H1 (cell line): ENCODE measurements at regions not wholly inside any gene's neighbourhood (a gene's known extent, or its start where the extent isn't known, plus 50 kb on each side); places are given as distances from the start of the nearest gene placed in this dataset.

ENCODE experiments used
- CTCF ChIA-PET: fragments of 300-600 bp; sonication (Branson Sonifier 250); formaldehyde crosslinking; loops from one replicate; lab custom pipeline; 2021; ENCODE audit not compliant: partially characterized antibody; lab: Charles Lee
- POLR2A ChIA-PET: fragments of 300-600 bp; sonication (Branson Sonifier 250); formaldehyde crosslinking; loops from one replicate; lab custom pipeline; 2021; ENCODE audit warnings: inconsistent platforms; ENCODE audit not compliant: partially characterized antibody; lab: Charles Lee
- DNase-seq, 2 experiments: peaks; one replicate each; pipeline versions ENCODE4 v3.0.0 to v3.0.0-alpha.2; 2010 to 2022; ENCODE audit warnings: low spot score in 2 of 2, low read depth in 1 of 2, mixed read lengths in 1 of 2
- FAIRE-seq: peaks from 2 replicates; lab custom pipeline; 2011; peaks lifted over from hg19 to GRCh38; lab: Jason Lieb, UNC
- H2AFZ ChIP-seq: 2 replicates; pipeline ENCODE4 v1.8.1; 2012; ENCODE audit warnings: low read length, inconsistent platforms
- H2AK5ac ChIP-seq: 2 replicates; pipeline ENCODE4 v1.6.1; 2013; ENCODE audit warnings: low read depth, low read length
- H2BK120ac ChIP-seq: replicated peaks from 2 replicates; pipeline ENCODE3; 2013; ENCODE audit warnings: low read depth, low read length, inconsistent platforms
- H2BK12ac ChIP-seq: 2 replicates; pipeline ENCODE4 v1.6.1; 2013; ENCODE audit warnings: low read depth, low read length
- H2BK15ac ChIP-seq: 2 replicates; pipeline ENCODE4 v1.6.1; 2013; ENCODE audit warnings: low read length
- H2BK20ac ChIP-seq: 2 replicates; pipeline ENCODE4 v1.6.1; 2013; ENCODE audit warnings: low read length
- H2BK5ac ChIP-seq: 2 replicates; pipeline ENCODE4 v1.6.1; 2013; ENCODE audit warnings: low read depth, low read length
- H3K14ac ChIP-seq: 2 replicates; pipeline ENCODE4 v1.6.1; 2013; ENCODE audit warnings: inconsistent platforms; ENCODE audit not compliant: insufficient read length
- H3K18ac ChIP-seq: 2 replicates; pipeline ENCODE4 v1.6.1; 2013; ENCODE audit warnings: low read length; ENCODE audit errors: extremely low read depth
- H3K23ac ChIP-seq: 2 replicates; pipeline ENCODE4 v1.6.1; 2013; ENCODE audit warnings: inconsistent platforms; ENCODE audit not compliant: insufficient read length
- H3K23me2 ChIP-seq: 2 replicates; pipeline ENCODE4 v1.6.1; 2013; ENCODE audit warnings: low read depth, low read length
- H3K27ac ChIP-seq: 2 replicates; pipeline ENCODE4 v1.6.1; 2011; ENCODE audit warnings: low read depth, low read length, inconsistent platforms
- H3K27me3 ChIP-seq, 4 experiments: replicated peaks in 1 of 4; 1 replicate in 1 of 4; 2 replicates in 3 of 4; pipeline versions ENCODE4 v1.6.1 to v1.8.1; 2011 to 2013; ENCODE audit warnings: low read length in 3 of 4, mild to moderate bottlenecking in 3 of 4, inconsistent platforms in 2 of 4, mixed read lengths in 2 of 4, moderate library complexity in 1 of 4; ENCODE audit not compliant: control insufficient read depth in 3 of 4, insufficient read depth in 3 of 4; ENCODE audit errors: extremely low read depth in 1 of 4
- H3K36me3 ChIP-seq, 4 experiments: 2 replicates each; pipeline versions ENCODE4 v1.6.1 to v1.8.1; 2011 to 2013; ENCODE audit warnings: mild to moderate bottlenecking in 4 of 4, low read length in 3 of 4, moderate library complexity in 2 of 4, control low read depth in 1 of 4, inconsistent platforms in 1 of 4; ENCODE audit not compliant: insufficient read depth in 4 of 4, control insufficient read depth in 2 of 4
- H3K4ac ChIP-seq: replicated peaks from 2 replicates; pipeline ENCODE3; 2013; ENCODE audit warnings: low read length, low read depth, mixed read lengths, inconsistent platforms; ENCODE audit not compliant: insufficient read length
- H3K4me1 ChIP-seq, 4 experiments: replicated peaks in 1 of 4; 1 replicate in 1 of 4; 2 replicates in 3 of 4; pipeline versions ENCODE4 v1.6.1 to v1.8.1; 2011 to 2013; ENCODE audit warnings: low read length in 3 of 4, inconsistent platforms in 2 of 4, mixed read lengths in 1 of 4; ENCODE audit not compliant: insufficient read depth in 4 of 4, control insufficient read depth in 3 of 4
- H3K4me2 ChIP-seq, 2 experiments: 2 replicates each; pipeline versions ENCODE4 v1.6.1 to v1.8.1; 2011 to 2013; ENCODE audit warnings: low read depth in 2 of 2, low read length in 2 of 2, control low read depth in 1 of 2, inconsistent platforms in 1 of 2, mild to moderate bottlenecking in 1 of 2; ENCODE audit not compliant: insufficient read depth in 1 of 2
- H3K4me3 ChIP-seq, 4 experiments: fragments of 200-600, 300-600 bp in 1 of 4; sonication (generic), shearing (Covaris generic), sonication (Bioruptor Twin) in 1 of 4; 2 replicates each; pipeline versions ENCODE4 v1.5.1 to v1.8.1; 2011 to 2016; ENCODE audit warnings: low read length in 4 of 4, low read depth in 3 of 4, control low read depth in 2 of 4, inconsistent platforms in 2 of 4, mild to moderate bottlenecking in 2 of 4, mixed read lengths in 1 of 4, moderate library complexity in 1 of 4; ENCODE audit not compliant: insufficient read depth in 2 of 4; ENCODE audit errors: extremely low read depth in 1 of 4
- H3K56ac ChIP-seq: replicated peaks from 2 replicates; pipeline ENCODE3; 2013; ENCODE audit warnings: low read depth, mild to moderate bottlenecking, mixed read lengths, low read length, inconsistent platforms; ENCODE audit not compliant: insufficient read length
- H3K79me1 ChIP-seq: 2 replicates; pipeline ENCODE4 v1.6.1; 2013; ENCODE audit warnings: low read depth, low read length, control low read depth
- H3K79me2 ChIP-seq, 2 experiments: 2 replicates each; pipeline versions ENCODE4 v1.6.1 to v1.8.1; 2012 to 2013; ENCODE audit warnings: low read length in 2 of 2, mild to moderate bottlenecking in 2 of 2, inconsistent platforms in 1 of 2; ENCODE audit not compliant: insufficient read depth in 2 of 2, control insufficient read depth in 1 of 2
- H3K9ac ChIP-seq, 4 experiments: replicated peaks in 1 of 4; 1 replicate in 1 of 4; 2 replicates in 3 of 4; pipeline versions ENCODE4 v1.6.1 to v1.8.1; 2011 to 2013; ENCODE audit warnings: low read depth in 3 of 4, low read length in 3 of 4, control low read depth in 2 of 4, mild to moderate bottlenecking in 2 of 4, moderate library complexity in 2 of 4, inconsistent platforms in 1 of 4; ENCODE audit errors: extremely low read depth in 1 of 4
- H3K9me3 ChIP-seq, 2 experiments: 2 replicates each; pipeline versions ENCODE4 v1.6.1 to v1.8.1; 2012 to 2013; ENCODE audit warnings: mild to moderate bottlenecking in 2 of 2, moderate library complexity in 2 of 2, control low read depth in 1 of 2, inconsistent platforms in 1 of 2, low read depth in 1 of 2, low read length in 1 of 2, mixed read lengths in 1 of 2; ENCODE audit not compliant: insufficient read depth in 2 of 2
- H4K20me1 ChIP-seq, 2 experiments: replicated peaks in 1 of 2; 2 replicates each; pipeline versions ENCODE3 to v1.8.1; 2011 to 2013; ENCODE audit warnings: inconsistent platforms in 2 of 2, low read length in 2 of 2, mild to moderate bottlenecking in 1 of 2; ENCODE audit not compliant: insufficient read depth in 2 of 2, control insufficient read depth in 1 of 2
- H4K5ac ChIP-seq: 2 replicates; pipeline ENCODE4 v1.6.1; 2013; ENCODE audit warnings: low read length, low read depth, mixed read lengths, inconsistent platforms; ENCODE audit not compliant: insufficient read length
- H4K8ac ChIP-seq: 2 replicates; pipeline ENCODE4 v1.8.0; 2013; ENCODE audit warnings: mild to moderate bottlenecking, moderate library complexity, low read length, inconsistent platforms; ENCODE audit not compliant: insufficient read depth; ENCODE audit errors: extremely low read depth
- H4K91ac ChIP-seq: replicated peaks from 2 replicates; pipeline ENCODE3; 2013; ENCODE audit warnings: low read length, mixed read lengths, inconsistent platforms; ENCODE audit not compliant: insufficient read length
- CBX8 ChIP-seq: fragments of 300-800, 300-1000 bp; sonication (generic); IDR thresholded peaks from 2 replicates; pipeline ENCODE4 v1.7.1; 2016; ENCODE audit warnings: low read depth, low read length, borderline replicate concordance
- RAD21 ChIP-seq, 2 experiments: IDR thresholded peaks in 1 of 2; conservative IDR thresholded peaks in 1 of 2; 2 replicates each; pipeline ENCODE4 v1.6.1; 2011; ENCODE audit warnings: low read depth in 2 of 2, low read length in 2 of 2, improper control_type of control experiment in 1 of 2, inconsistent platforms in 1 of 2, mild to moderate bottlenecking in 1 of 2, moderate library complexity in 1 of 2
- WGBS, 2 experiments: shearing (Covaris generic) in 1 of 2; methylation state at CpG; one replicate each; pipeline versions ENCODE4 v1.1.6 to v1.1.7; 2013 to 2015; ENCODE audit warnings: low lambda C conversion rate in 2 of 2, mixed read lengths in 2 of 2, inconsistent platforms in 1 of 2, low coverage in 1 of 2, missing lambda C conversion rate in 1 of 2; ENCODE audit not compliant: insufficient replicate concordance in 2 of 2, insufficient coverage in 1 of 2, insufficient read length in 1 of 2; ENCODE audit errors: extremely low coverage in 1 of 2, missing lambda C conversion rate in 1 of 2; 5-methylcytosine and 5-hydroxymethylcytosine counted together

DNA sequence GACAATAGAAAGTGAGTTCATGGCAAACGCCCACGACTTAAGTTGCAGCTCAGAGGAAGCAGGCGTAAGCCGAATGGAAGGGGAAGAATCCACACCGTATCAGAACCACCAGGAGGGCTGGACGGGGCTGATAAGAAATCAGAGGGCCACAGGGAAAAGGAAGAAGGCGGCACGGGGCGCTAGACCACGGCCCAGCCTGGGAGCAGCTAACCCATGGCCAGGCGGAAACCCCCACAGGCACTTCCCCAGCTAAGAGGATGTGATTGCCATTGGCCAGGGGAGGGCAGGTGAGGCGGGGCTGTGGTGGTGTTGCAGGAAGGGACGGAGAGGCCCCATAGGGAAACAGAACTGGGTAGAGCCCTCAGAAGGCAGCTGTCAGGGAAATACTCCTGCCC is 174.0 kb upstream of the AFDN start:
- Histone ChIP-seq H2AFZ (peak overlapping the region; percentile 67; the same call in 1 of the 2 replicates), H3K4me2 (peak overlapping the region in 1 of 2 experiments; percentile 11; a peak in 2 of 4 replicates), H2BK12ac (0 out of 2 replicates have a peak overlapping the region, but pooled peaks have one; percentile 97), H3K27me3 (no peaks in the 10 kb centered on the region; a peak in 1 of 7 replicates), H3K23ac (no peak overlapping the region), H3K79me1 (no peaks in the 10 kb centered on the region), H3K23me2 (peaks cover 20% of the 10 kb centered on the region; the same call in 1 of the 2 replicates), H2BK20ac (0 out of 2 replicates have a peak overlapping the region, but pooled peaks have one; percentile 77), H2AK5ac (no peak overlapping the region), H3K4ac (no peak overlapping the region), H4K20me1 (peaks cover 0 to 14% of the 10 kb centered on the region in 2 experiments), H3K79me2 (no peaks in the 10 kb centered on the region), H3K27ac (no peak overlapping the region), H4K8ac (no peak overlapping the region), H4K91ac (peak overlapping the region; percentile 7), H3K4me1 (peaks cover 0 to 14% (median 8%) of the 10 kb centered on the region in 4 experiments; a peak in 4 of 7 replicates), H3K36me3 (peaks cover 0 to 4% (median 0%) of the 10 kb centered on the region in 4 experiments; a peak in 1 of 8 replicates), H3K56ac (no peak overlapping the region), H2BK5ac (no peak overlapping the region), H4K5ac (no peak overlapping the region), H2BK120ac (no peak overlapping the region), H3K18ac (0 out of 2 replicates have a peak overlapping the region, but pooled peaks have one; percentile 24), H3K9me3 (no peaks in the 10 kb centered on the region; a peak in 1 of 4 replicates), H2BK15ac (no peak overlapping the region; the same call in 1 of the 2 replicates), H3K9ac (no peak overlapping the region), H3K4me3 (no peak overlapping the region), H3K14ac (no peak overlapping the region)
- ChIA-PET CTCF (interaction anchor here (1.1 to 1.3 kb wide), 2 partner anchors 10 to 18 kb away, joined by 3 to 5 read pairs; no protein-coding TSS in a partner anchor), POLR2A (interaction anchor here (0.6 to 1.5 kb wide), 2 partner anchors 9 to 64 kb away, joined by 3 read pairs; no protein-coding TSS in a partner anchor)
- WGBS, 2 experiments: 81% methylated on average over 11 of the region's 13 CpGs; no CpG with 5 or more reads in 1 of the 2 experiments
- DNase-seq: no peak
- FAIRE-seq: no peak
- TF ChIP-seq CBX8: no peak
- peak in 1 of 2 experiments; percentile 5; a peak in 1 of 4 replicates for TF ChIP-seq RAD21 (IDR thresholded peaks at IDR 0.05 in 1 of 2, conservative IDR thresholded peaks at IDR 0.05 in 1 of 2; ENCODE audit: low read depth in 2 of 2, low read length in 2 of 2)
